Loucy (cell line): ENCODE measurements at regions not wholly inside any gene's neighbourhood (a gene's known extent, or its start where the extent isn't known, plus 50 kb on each side); places are given as distances from the start of the nearest gene placed in this dataset.

ENCODE experiments used
- CTCF ChIP-seq: fragments of 200-600 bp; sonication (generic); conservative IDR thresholded peaks from 2 replicates; pipeline ENCODE4 v1.5.1; 2014; ENCODE audit warnings: mild to moderate bottlenecking, antibody characterized with exemption, low read length
- EZH2phosphoT487 ChIP-seq: fragments of 200-600 bp; IDR thresholded peaks from 2 replicates; pipeline ENCODE4 v1.6.1; 2018; ENCODE audit warnings: antibody characterized with exemption, mild to moderate bottlenecking, moderate library complexity, borderline replicate concordance

DNA sequence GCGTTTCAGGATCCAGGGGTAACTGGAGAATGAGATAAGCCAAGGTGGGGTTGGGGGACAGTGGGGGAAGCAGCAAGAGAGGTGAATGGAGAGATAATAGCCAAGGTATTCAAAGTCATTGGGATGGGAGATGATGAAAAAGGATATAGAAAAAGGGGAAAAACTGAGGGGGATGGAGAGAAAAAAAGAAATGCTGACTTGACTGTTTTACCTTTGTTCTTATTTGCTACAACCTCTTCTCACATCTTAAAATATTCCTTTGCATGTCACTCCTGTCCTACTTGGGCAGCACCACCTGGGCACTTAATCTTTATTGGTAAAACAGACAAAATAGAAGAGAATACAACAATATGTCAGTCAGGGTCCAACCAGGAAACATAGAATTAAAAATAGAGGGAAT lies 56.0 kb upstream of the FNDC3A start:
- TF ChIP-seq CTCF = no peak
- TF ChIP-seq EZH2phosphoT487 = no peak
